ENCODE measurements at regions not wholly inside any gene's neighbourhood (a gene's known extent, or its start where the extent isn't known, plus 50 kb on each side); places are given as distances from the start of the nearest gene placed in this dataset.
A peak's percentile ranks its signal among the peaks of the same experiment; 100 is the strongest.
"Not testable (repeated sequence)": the region's sequence is repeated elsewhere in the genome, so short reads cannot be mapped to it uniquely, and the experiment has no call there.

DNA sequence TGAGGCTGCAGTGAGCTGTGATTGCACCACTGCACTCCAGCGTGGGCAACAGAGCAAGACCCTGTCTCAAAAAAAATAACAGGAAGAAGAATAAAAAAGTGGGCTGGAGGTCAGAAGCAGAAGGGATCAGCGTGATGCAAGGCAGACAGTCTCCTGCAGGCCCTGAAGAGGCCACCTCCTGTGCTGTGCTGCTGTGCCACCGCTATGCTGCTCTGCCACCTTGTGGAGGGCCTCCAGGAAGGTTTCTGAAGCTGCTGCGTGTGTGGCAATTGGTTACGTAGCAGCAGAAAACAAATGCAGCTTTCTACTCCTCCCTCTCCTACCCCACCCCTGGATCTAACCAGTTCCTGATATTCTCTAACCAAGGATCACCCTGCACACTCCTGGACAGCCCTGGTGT, 815.5 kb downstream of the KCNJ18 start:
- DNase-seq = no peak

DNA sequence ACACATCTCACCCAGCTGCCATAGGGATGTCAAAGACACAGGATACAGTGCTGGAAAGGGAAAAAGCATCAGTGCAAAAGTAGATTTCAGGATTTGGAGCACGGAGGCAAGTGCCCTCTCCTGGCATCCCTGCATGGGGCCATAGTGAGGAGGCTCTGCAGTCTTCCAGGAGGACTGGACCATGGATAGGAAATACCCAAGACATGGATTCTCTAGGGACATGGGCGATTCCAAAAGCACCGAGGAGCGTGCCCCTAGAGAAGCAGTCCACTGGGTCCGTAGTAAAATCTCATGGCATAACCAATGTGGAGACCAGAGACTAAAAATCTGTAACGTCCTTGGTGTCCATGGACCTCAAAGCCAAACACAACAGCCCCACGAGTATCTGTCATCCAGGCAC, 818.2 kb downstream of the KCNJ18 start:
- DNase-seq = no peak

DNA sequence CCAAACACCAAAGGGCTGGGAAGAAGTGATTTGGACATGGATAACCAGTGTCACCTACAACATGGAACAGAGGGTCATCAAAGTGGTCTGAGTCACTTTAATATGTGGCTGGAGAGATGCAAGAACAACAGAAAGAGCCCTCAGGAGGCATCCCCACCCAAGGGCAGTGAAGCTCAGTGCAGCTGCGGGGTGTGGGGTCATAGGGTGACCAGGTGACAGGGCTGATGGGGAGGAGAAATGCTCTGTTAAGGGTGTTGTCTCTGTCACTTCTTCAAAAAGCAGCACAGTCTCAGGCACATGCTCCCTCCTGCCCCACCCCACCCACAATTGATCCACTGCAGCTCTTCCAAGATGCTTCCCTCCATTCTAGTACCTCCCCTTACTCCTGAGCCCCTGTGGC, 819.1 kb downstream of the KCNJ18 start:
- DNase-seq = no peak

DNA sequence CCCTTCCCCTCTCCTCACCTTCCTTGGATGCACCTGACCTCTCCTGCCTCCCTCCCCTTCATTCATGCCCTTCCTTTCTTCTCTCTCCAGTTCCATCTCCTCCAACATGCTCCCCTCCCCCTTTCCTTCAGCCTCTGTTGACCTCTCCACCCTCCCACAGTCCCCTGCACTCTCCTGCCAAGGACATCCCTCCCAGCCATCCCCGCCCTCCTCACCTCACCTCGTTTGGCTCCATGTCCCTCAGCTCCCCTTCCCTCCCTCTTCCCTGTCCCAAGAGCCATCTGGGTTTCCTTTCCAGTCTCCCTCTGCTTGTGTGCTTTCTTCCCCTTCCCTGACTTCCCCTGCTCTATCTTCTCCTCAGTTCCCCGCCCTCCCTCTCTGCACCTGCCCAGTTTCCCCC, 819.7 kb downstream of the KCNJ18 start:
- no peak for DNase-seq

DNA sequence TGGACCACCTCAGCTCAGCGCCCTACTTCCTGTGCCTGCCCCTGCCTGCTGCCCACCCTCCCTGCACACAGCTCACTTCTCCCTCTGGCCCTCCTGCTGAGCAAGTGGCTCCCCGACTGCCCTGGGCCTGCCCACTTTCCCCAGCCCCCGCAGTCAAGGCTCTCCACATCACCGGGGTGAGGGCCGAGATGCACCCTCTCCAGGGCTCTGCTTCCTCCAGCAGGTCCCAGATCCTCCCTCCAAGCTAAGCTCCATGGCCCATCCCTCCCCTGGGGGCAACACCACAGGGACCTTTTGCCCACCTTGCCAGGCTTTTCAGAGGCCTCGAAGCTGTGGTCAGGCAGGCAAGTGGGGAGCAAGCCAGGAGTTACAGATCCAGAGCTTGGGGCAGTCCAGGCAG, 820.2 kb downstream of the KCNJ18 start:
- no peak for DNase-seq

DNA sequence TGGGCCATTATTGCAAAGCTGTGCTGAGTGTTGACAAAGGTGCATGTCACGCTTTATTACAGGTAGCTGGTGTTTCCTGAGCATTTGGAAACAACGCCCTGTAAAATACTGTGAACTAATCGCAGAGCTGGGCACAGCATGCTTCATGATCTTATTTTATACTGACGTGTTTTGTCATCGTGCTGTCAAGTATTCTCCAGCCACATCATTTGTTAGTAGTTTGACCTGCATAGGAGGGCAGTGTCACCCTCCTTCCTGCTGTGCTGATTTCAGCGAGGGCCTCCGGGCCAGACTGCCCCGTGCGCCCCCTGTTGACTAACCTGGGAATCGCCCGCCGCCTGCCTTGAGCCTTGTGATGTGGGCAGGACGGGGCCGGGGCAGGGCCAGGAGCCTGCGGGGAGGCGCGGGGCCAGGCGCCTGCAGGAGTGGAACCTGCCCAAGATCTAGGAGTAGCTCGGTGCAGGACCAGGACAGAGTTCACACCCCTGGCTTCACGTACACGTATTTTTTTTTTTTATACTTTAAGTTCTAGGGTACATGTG, 820.7 kb downstream of the KCNJ18 start:
- no peak for DNase-seq

DNA sequence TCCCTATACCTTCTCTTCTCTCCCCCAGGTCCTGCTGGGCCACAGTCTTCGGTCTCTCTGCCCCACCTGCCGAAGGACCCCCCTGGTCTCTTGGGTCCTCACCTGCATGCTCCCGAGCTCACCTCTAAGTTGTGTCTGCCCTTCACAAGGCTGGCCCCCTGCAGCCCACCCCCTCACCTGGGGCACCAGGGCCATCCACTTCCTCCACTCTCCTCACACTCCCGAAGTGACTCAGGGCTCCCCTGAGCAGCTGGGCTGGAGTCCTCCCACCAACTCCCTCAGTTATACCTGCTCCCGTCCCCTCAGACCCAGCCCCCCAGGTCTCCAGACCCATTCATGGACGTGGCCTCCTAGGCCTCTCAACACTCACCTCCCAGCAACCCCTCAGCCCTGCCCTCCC, 822.0 kb downstream of the KCNJ18 start:
- DNase-seq = no peak

DNA sequence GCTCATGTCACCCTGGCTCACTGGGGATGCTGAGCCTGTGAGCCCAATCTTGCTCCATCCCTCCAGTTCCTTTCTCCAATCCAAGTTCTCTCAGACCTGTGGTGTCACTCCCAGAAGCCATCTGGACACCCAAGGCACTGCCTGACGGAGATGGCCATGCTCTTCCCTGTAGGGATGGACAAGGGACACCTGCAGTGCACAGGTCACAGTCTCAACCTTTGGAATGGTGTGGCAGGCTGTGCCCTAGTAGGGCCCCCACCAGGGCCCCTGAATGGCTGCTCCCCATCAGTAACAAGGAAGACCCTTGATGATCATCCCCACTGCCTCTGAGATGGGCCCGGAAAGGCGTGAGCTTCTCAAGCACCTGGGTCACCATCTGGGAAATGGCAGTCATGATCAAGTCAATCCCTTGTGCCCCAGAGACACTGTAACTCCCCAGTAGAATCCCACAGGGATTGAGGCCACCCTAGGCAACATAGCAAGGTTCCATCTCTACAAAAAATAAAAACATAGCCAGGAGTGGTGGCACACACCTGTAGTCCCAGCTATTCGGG, 822.5 kb downstream of the KCNJ18 start:
- DNase-seq = no peak

DNA sequence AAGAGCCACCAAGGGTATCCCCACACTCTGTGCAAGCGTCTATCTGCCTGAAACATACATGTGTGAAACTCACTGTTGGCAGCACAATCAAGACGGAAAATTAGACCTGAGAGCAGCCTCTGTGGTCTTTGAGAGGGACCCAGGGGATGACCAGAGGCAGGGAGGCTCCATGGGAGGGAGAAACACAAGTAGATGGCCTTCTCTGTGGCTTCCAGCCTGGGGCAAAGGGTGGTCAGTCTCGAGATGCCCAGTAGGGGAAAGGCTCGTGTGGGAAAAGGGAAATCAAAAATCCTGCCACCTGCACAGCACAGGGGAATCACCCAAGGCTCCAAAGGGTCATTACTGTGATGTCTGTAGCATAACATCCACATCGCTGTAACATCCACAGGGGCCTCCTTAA, 823.3 kb downstream of the KCNJ18 start:
- DNase-seq = no peak

DNA sequence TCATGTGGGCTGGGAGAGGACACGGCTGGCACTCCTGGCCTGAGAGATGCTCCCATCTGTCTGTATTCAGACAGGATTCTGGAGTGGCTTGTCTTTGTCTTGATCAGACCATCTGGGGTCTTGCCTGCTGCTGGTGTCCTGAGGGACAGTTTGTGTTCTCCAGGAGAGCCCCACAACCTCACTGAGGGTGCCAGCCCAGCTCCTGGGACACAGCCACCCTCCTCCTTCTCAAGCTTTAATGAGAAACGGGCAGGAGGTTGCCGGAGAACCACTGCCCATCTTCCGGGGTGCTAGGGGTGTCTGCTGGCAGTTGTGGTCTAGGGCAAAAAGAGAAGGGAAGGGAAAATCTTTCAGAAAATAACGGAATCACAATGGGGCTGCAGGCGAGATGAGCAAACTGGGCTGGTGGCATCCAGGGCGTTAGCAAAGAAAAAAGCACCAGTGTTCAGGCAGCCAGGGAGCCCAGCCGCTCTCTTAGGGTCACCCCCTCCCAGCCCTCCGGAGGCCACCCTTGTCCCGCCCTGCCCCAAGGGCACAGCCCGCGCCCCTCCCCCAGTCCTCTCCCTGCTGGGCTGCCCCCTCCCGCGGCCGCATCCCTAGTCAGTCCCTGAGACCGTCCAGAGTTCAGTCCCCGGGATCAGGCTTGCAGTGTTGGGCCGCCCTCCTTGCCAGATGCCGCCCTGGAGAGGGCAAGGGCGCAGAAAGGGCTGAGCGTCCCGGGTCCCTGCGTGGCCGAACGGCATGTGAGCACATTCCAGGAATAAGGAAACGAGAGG, 824.7 kb downstream of the KCNJ18 start:
- DNase-seq = no peak

DNA sequence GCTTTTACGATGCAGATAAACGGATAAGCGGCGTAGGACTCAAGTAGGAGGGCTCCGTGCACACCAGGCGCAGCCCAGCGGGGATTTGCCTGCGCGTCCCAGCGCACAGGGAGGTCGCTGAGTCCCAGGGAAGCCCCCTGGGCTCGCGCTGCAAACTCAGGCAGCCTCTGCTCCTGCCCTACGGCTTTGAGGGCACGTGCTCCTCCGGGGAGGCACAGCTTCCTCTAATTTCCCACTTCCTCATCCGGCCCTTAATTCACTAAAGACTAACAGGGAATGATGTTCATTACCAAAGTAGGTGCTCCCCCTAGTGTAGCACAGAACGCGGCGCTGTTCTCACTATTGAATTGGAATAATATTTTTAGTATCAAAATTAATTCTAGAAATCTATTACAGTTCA, 825.4 kb downstream of the KCNJ18 start:
- no peak for DNase-seq

DNA sequence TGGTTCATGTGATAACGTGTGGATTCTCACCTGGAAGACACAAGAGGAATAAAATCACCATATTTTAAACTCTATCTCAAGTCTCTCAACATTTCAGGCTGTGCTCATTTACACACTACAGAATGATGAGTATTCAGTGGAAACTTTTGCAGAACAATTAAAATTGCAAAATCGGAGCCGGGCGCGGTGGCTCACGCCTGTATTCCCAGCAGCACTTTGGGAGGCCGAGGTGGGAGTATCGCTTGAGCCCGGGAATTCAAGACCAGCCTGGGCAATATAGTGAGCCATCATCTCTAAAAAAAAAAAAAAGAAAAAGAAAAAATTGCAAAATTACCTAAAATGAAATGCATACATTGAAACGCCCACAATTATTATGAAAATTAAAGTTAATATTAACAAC, 825.9 kb downstream of the KCNJ18 start:
- no peak for DNase-seq

DNA sequence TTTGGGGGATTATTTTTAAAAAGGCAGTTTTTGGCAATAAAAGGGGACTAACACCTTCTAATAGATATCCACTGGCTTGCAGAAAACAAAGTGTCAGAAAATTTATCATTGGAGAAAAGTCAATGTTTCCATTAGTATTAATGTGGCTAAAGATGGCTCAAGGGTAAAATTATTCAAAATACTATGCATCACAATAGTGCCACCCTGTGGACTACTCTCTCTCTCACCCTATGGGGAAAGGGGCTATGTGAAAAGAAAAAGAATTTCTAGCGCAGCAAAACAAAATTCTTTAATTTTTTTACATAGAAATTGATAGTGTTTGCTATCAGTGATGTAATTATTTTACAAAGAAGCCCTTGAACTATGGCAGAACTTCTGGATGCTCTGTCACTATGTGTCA, 856.5 kb downstream of the KCNJ18 start:
- not testable (repeated sequence) for DNase-seq

DNA sequence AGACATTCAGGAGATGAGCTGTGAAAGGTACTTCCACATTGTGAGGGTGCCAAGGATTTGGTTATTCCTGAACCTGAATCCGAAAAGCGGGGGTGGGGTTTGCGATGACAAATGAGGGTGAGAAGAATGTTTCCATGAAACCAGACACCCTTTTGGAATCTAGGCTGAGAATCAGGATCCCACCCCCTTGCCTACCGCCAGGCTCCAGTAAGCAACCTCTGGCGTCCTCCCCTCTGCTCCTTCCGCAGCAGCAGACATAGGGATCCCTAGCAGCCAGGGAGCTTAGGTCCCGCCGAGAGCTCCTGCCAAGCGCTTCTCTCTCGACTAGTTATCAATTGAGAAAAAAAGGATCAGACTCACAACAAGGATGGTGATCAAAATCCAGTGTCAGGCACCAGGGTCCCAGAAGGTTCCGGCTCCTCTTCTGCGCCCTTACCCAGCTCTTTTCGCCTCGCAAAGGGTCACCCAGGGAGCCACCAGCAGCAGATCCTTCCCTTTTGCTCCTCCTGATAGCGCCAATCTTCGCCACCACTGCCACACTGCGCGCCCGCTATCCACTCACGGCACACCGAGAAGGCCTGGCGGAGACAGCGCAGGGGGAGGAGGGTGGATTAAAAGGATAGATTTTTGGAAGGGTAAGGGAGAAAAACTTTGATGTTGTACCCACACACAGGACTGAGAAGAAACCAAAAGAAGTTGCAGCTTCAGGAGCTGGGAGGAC, 859.5 kb downstream of the KCNJ18 start:
- DNase-seq = not testable (repeated sequence)

DNA sequence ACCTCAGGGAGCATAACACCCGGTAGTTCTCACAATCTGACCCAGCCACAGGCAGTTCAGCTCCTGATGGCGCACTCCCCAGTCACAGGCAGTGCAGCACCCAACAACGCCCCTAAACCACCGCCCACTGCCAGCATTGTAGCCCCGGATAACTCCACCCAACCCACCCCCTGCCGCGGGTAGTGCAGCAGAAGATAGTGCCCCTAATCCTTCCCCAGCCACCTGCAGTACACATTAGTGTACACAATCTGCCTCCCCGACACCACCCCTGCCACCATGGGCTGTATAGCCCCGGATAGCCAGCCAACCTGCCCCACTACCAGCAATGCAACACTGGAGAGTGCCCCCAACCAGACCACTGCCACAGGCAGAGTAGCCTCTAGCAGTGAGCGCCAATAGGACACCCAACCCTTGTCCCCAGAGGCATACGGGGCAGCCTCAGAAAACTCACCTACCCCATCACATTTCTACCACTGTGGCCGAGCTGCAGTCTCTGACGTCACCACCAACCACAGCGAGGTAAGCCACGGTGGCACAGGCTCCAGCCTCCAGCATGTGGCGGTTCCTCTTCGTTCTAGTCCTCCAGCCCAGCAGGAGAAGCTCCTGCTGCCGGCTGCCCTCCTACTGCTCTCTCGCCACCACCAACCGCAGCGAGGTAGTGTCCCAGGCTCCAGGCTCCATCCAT, 877.3 kb downstream of the KCNJ18 start:
- DNase-seq = no peak

DNA sequence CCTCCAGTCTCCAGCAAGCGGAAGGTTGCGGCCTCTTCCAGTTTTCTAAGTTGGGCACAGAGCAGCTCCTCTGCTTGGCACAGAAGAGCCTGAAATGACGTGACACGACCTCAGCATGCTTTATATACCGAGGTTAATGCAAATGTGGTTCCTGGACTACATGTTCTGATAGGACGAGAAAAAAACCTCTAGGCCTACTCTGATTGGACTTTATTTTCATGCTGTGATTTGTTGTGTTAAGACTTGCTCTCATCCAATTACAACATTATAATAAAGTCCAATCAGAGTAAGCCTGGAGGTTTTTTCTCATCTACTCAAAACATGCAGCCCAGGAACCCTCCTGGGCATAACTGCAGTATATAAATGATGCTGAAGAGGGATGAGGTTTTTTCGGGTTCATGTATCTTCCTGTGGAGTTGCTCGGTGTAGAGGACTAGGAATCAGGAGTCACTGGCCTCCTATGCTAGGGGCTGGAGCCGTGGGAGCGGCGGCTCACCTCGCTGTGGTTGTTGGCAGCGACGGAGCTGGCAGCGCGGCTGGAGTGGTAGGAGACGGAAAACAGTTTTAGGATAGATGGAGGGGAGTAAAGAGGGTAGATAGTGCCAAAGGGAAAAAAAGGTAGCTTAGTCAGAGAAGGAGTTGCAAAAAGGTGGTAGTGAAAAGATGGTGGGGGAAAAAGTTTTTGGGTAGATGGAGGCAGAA, 878.0 kb downstream of the KCNJ18 start:
- DNase-seq = no peak

DNA sequence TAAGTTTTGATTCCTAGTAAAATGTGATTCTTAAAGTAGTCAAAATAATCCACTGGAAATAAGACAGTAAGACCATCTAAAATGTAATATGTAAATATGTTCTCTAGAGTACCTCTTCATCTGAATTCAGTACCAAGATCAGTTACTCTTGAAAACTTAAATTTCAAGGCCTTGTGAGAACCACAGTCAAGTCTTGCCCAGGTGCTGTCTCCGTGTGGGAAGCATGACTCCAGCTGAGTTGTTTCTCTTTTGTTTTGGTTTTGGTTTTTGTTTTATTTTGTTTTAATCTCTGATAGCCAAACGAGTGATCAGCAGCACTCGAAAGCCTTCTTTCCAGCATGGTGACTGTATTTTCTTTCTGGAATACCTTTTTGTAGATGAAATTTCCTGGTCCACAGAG, 907.0 kb downstream of the KCNJ18 start:
- DNase-seq = no peak

DNA sequence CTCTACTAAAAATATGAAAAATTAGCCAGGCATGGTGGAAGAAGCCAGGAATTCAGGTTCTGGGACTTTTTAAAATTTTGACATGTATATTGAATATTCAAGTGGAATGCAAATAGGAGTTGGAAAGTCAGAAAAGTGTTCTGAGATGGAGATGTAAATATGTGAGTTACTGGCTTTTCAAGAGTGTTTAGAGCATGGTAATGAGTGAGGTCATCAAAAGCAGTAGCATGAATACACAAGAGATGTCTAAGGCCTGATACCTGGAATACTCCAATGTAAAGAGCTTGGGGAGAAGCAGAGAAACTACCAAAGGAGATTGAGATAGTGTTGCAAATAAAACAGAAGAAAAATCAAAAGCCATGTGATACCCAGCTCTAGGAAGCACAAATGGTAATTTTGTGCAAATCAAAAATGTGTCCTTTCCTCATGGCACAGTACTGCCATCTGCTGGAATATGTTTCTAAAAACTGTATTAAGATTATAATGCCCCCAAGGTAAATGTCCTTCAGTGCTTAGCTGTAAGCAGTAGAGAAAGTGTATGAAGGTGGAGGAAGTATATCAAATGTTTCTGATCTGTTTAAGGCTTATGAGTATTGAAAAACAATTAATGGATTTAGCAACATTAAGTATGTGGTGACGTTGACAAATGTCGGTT, 908.4 kb downstream of the KCNJ18 start:
- DNase-seq = peak; percentile 24
